Osteoblast (primary cell): ENCODE measurements at regions not wholly inside any gene's neighbourhood (a gene's known extent, or its start where the extent isn't known, plus 50 kb on each side); places are given as distances from the start of the nearest gene placed in this dataset.

ENCODE experiments used
- DNase-seq: peaks from one replicate; pipeline ENCODE4 v3.0.0; 2011; ENCODE audit warnings: low spot score, mixed read lengths; ENCODE audit not compliant: insufficient read length; ENCODE audit errors: missing footprints
- H2AFZ ChIP-seq: 2 replicates; pipeline ENCODE4 v1.6.0; 2011; ENCODE audit warnings: mild to moderate bottlenecking, low read length
- H3K27ac ChIP-seq: 2 replicates; pipeline ENCODE4 v1.5.1; 2011; ENCODE audit warnings: mild to moderate bottlenecking, low read depth, low read length, moderate library complexity
- H3K27me3 ChIP-seq: 2 replicates; pipeline ENCODE4 v1.6.0; 2012; ENCODE audit warnings: mild to moderate bottlenecking, control low read depth, inconsistent platforms, low read length, moderate library complexity; ENCODE audit not compliant: insufficient read depth
- H3K36me3 ChIP-seq: 2 replicates; pipeline ENCODE4 v1.5.1; 2011; ENCODE audit warnings: mild to moderate bottlenecking, low read length, control low read depth, moderate library complexity; ENCODE audit not compliant: insufficient read depth
- H3K4me1 ChIP-seq: 2 replicates; pipeline ENCODE4 v1.5.1; 2011; ENCODE audit warnings: mild to moderate bottlenecking, low read length, control low read depth, moderate library complexity; ENCODE audit not compliant: insufficient read depth
- H3K4me2 ChIP-seq: 2 replicates; pipeline ENCODE4 v1.6.0; 2011; ENCODE audit warnings: mild to moderate bottlenecking, low read length; ENCODE audit not compliant: insufficient read depth
- H3K4me3 ChIP-seq: fragments of 200-600 bp; sonication (generic); 3 replicates; pipeline ENCODE4 v1.5.1; 2012; ENCODE audit warnings: mild to moderate bottlenecking, low read length, inconsistent platforms; ENCODE audit not compliant: insufficient read depth
- H3K79me2 ChIP-seq: 2 replicates; pipeline ENCODE4 v1.6.0; 2012; ENCODE audit warnings: mild to moderate bottlenecking, low read length, control low read depth, inconsistent platforms; ENCODE audit not compliant: insufficient read depth
- H3K9me3 ChIP-seq: 2 replicates; pipeline ENCODE4 v1.5.1; 2011; ENCODE audit warnings: low read depth, low read length, control low read depth
- H4K20me1 ChIP-seq: 2 replicates; pipeline ENCODE4 v1.6.0; 2012; ENCODE audit warnings: mild to moderate bottlenecking, low read length, control low read depth; ENCODE audit not compliant: insufficient read depth
- CTCF ChIP-seq: IDR thresholded peaks from 2 replicates; pipeline ENCODE4 v1.5.1; 2011; ENCODE audit warnings: mild to moderate bottlenecking, low read depth, low read length, moderate library complexity; ENCODE audit errors: extremely low read depth

DNA sequence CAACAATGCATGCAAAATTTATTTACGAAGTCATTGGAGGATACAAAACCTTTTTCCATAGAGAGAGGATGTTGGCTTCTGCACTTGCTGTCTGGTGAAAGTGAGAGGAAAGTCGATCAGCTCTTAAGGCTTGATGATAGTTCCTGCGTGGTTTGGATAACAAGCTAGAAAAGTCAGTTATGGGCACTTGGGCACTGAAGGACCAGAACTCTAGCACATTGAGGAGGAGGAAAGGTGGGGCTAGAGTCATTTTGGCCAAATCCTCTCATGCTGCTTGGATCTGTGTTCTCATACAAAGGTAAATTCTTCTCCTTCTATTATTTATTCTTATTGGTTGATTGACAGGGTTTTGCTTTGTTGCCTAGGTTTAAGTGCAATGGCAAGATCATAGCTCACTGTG is 245.9 kb upstream of the ADAMTSL1 start:
- no peaks in the 10 kb centered on the region for H3K36me3 ChIP-seq
- no peaks in the 10 kb centered on the region for H3K4me1 ChIP-seq
- no peaks in the 10 kb centered on the region for H3K9me3 ChIP-seq
- TF ChIP-seq CTCF, result no peak
- no peak overlapping the region for H3K4me2 ChIP-seq
- no peak overlapping the region for H3K4me3 ChIP-seq
- H3K27me3 ChIP-seq, result no peaks in the 10 kb centered on the region
- no peak for DNase-seq
- H4K20me1 ChIP-seq, result no peaks in the 10 kb centered on the region
- H3K27ac ChIP-seq, result no peak overlapping the region
- H3K79me2 ChIP-seq, result no peaks in the 10 kb centered on the region
- H2AFZ ChIP-seq, result no peak overlapping the region

- Histone ChIP-seq H3K4me1 (no peaks in the 10 kb centered on the region), H3K79me2 (no peaks in the 10 kb centered on the region), H3K4me2 (no peak overlapping the region), H3K4me3 (no peak overlapping the region), H3K36me3 (no peaks in the 10 kb centered on the region), H3K27ac (no peak overlapping the region), H3K27me3 (no peaks in the 10 kb centered on the region), H4K20me1 (no peaks in the 10 kb centered on the region), H3K9me3 (no peaks in the 10 kb centered on the region), H2AFZ (no peak overlapping the region)
- no peak for DNase-seq
- TF ChIP-seq CTCF, result peak; percentile 28
Measured at GRCh38 chr9:18229992-18230676, 243.8 kb upstream of the ADAMTSL1 start.

GRCh38 chr9:18233311-18233710 is 240.6 kb upstream of the ADAMTSL1 start:
- no peak overlapping the region for H3K27ac ChIP-seq
- H3K4me2 ChIP-seq, result no peak overlapping the region
- TF ChIP-seq CTCF, result no peak
- no peaks in the 10 kb centered on the region for H3K27me3 ChIP-seq
- H3K9me3 ChIP-seq, result no peaks in the 10 kb centered on the region
- no peak for DNase-seq
- no peaks in the 10 kb centered on the region for H3K79me2 ChIP-seq
- H3K4me1 ChIP-seq, result peaks cover 9% of the 10 kb centered on the region
- H2AFZ ChIP-seq, result no peak overlapping the region
- no peaks in the 10 kb centered on the region for H3K36me3 ChIP-seq
- no peaks in the 10 kb centered on the region for H4K20me1 ChIP-seq
- no peak overlapping the region for H3K4me3 ChIP-seq

GRCh38 chr9:18233776-18234445 is 240.0 kb upstream of the ADAMTSL1 start:
- Histone ChIP-seq H3K4me3 (no peak overlapping the region), H3K36me3 (no peaks in the 10 kb centered on the region), H2AFZ (no peak overlapping the region), H3K4me2 (no peak overlapping the region), H3K4me1 (peaks cover 15% of the 10 kb centered on the region), H3K27ac (no peak overlapping the region), H4K20me1 (no peaks in the 10 kb centered on the region), H3K27me3 (no peaks in the 10 kb centered on the region), H3K9me3 (no peaks in the 10 kb centered on the region), H3K79me2 (no peaks in the 10 kb centered on the region)
- no peak for TF ChIP-seq CTCF
- no peak for DNase-seq
